HS-27A (cell line): ENCODE measurements at regions not wholly inside any gene's neighbourhood (a gene's known extent, or its start where the extent isn't known, plus 50 kb on each side); places are given as distances from the start of the nearest gene placed in this dataset.

Source experiments
- DNase-seq: peaks from one replicate; pipeline ENCODE4 v3.0.0-alpha.2; 2012; ENCODE audit warnings: low read depth, missing footprints

DNA sequence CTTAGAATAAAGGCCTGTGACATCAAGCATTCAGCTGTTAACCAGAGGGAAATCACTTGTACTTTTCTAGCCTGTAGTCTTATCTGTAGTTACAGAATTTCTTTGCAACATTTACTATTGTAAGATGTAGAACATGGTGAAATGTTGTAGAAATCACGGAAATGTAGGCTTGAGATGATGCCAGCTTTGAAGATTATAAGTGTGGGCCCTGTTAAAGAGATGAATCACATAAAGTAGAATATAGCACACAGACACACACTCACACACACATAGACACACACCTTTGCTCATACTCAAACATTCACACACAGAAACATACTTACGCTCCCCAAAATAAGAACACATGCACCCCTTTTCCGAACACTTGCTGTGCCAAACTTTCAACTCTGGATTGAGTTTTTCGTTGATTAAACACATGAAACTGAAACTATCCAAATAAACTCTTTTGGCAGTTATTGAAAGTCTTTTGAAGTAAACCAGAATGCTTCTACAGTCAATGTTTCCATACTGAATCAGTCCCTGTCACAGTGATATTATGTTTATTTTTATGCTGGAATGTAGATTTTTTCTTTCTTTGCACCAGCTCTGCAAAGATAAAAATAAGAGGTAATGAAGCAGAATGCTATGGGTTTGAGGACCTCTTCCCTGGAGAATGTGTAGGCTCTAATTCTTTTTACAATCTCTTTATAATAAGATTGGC is 230.3 kb upstream of the MEOX2 start:
- no peak for DNase-seq

DNA sequence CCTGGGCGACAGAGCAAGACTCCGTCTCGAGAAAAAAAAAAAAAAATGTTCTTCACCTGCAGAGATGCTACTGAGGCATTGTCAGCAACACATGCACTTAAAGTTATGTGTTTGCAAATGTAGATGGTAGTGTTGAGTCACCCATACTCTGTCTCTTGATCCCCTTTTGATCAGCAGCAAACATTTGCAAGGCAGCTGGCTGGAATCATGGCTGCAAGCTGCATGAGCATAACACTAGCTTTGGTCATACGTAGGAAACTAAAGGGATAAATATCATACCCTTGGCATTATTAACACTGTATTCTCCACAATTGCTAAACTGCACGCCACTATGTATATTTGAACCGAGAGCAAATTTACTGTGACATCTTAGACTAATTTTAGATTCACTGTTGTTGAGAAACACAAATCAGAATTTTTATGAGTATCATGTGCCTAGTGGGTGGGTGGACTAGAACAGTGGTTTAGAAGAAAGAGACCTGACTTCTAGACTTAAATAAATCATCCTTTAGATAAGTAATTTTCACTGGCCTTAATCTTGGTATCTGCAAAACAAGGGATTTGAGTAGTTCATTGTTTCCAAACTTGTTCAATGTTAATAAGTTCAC is 229.3 kb upstream of the MEOX2 start:
- DNase-seq, result no peak

- no peak for DNase-seq
Observed at GRCh38 chr7:15914611-15915010, 228.1 kb upstream of the MEOX2 start.

GRCh38 chr7:15906436-15906835 is 220.0 kb upstream of the MEOX2 start:
- DNase-seq, result no peak

DNA sequence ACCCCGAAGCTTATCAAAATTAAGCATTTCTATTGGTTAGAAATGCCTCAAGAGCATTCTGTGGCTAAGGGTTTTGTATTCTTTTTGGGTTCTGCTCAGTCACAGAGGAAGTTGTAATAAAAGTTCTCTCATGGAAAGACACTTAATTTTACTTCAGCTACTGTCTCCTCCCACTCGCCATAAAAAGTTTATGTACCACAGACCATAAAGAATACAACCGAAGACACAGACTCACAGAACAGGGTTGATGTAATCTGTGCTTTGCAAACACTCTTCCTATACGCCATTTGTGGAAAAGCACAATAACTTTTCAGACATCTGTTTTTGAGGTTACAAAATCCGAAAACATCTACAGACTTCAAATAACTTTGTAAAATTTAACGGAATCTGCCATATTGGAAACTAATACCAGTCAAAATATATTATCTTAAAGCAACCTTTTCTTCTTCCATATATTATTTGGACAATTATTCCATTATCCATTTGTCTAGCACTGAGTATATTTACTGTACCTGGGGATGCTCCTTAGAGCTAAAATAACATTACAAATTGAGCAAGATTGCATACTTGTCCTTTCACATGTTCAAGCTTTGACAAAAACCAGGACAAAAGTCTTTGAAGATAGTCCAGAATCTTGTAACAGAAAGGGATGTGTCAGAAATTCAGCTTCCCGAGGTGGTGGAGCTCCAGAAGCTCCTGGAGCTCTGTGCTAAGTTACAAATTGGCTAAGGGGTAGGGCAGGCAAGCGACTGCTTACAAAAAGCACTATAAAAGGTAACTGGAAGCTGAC is 219.0 kb upstream of the MEOX2 start:
- no peak for DNase-seq

- DNase-seq, result peak; percentile 41
Observed at GRCh38 chr7:15891151-15891881, 204.8 kb upstream of the MEOX2 start.

- peak; percentile 15 for DNase-seq
Observed at GRCh38 chr7:15889507-15889906, 203.0 kb upstream of the MEOX2 start.

- no peak for DNase-seq
Observed at GRCh38 chr7:15888090-15888489, 201.6 kb upstream of the MEOX2 start.

DNA sequence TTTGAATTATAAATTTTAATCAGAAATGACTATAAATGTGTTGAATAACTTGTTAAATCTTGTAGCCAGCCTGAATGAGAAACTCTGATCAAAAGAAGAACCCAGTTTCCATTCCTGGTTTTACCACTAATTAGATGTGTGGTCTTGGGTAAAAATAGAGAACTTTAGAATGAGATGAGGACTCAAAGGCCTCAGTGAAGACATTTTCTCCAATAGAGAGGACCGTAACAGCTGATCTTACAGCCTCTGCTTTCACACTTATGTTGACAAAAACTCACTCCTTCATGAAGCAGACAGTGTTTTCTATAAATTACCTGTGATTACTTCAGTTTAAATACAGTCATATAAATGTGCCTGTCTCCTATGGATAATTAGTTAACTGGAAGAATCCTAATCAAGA is 200.1 kb upstream of the MEOX2 start:
- no peak for DNase-seq

- no peak for DNase-seq
Observed at GRCh38 chr7:15885678-15886077, 199.2 kb upstream of the MEOX2 start.

- DNase-seq, result no peak
Observed at GRCh38 chr7:15874774-15875173, 188.3 kb upstream of the MEOX2 start.

DNA sequence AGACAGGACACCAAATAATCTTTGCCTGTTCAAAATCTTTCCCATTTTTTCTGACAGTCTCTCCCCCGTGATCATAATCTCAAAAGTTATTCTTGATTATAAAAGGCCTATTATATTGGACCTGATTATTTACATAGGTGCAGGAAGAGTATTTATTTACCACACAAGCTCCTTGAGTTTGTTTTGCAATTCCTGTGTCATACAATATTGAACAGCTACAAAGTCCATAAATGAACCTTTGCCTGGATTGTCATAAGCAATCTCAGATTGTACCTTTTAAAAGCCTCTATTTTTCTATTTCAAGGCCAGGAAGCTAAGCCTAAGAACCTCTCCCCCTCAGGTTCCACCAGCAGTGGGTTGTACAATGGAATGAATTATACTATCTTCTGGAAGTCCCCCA is 183.9 kb upstream of the MEOX2 start:
- no peak for DNase-seq

DNA sequence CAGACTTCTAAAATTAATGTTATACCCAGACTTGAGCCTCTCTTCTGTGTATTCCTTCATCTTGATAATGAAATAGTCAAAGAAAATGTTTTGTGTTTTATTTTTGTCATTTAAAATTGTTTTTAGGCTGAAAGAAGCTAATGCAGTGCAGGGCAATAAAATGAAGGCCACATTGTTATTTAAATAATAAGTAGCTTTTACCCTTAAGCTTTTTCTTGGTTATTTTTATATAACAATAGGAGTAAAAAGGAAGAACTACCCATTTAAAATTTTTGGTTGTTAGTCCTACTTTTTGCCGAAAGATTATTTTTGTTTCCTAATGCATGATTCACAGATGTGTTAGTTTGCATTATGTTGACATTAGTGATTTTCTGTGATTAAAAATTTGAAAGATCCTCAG is 181.0 kb upstream of the MEOX2 start:
- DNase-seq, result no peak

DNA sequence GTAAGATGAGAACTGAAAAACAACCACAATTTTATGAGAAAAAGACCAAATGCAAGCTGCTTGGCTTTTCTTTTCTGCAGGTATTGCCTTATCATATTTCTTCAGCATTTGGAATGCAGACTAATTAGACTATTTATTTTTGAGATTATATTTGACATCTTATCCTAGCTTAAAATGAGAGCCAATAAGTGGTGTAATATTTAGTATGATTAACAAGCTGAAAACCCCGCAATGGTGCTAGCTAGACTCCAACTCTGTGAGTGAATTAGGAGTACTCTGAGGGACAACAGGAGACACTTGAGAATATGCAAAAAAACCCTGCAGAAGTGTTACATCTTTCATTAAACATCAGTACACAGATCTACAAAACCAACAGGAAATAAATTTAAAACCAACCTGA is 180.3 kb upstream of the MEOX2 start:
- no peak for DNase-seq

- no peak for DNase-seq
Observed at GRCh38 chr7:15864626-15864991, 178.1 kb upstream of the MEOX2 start.

DNA sequence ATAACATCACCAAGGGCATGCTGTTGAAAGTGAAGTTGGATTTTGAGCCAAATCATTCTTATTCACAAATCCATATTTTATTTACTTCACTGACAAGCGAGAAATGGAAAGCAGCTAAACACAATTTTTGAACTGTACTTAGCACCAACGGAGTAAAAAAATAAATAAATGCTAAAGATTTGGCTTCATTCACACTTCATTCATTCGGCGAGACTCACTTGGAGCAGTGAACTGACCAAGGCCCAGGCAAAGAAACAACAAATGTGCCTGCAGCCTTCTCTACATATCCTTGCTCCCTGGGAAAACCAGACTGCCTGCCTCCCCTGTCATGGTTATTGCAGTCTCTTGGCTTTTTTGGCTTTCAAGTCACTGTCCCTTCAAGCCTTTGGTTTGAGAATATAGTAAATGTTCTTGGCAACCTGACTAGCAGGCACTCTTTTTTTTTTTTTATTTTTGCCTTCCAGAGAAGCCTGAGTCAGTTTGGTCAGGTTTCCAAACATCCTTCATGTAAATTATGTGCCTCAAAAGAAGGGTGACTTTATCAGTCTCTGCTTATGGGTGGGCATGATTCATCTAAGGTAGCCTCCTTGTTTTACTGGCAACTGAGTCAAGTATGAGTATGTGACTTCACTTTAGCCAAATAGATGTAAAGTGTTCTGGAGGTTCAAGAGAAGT is 177.6 kb upstream of the MEOX2 start:
- DNase-seq, result no peak

- no peak for DNase-seq
Observed at GRCh38 chr7:15862781-15863165, 176.3 kb upstream of the MEOX2 start.

- DNase-seq, result no peak
Observed at GRCh38 chr7:15862016-15862780, 175.7 kb upstream of the MEOX2 start.

DNA sequence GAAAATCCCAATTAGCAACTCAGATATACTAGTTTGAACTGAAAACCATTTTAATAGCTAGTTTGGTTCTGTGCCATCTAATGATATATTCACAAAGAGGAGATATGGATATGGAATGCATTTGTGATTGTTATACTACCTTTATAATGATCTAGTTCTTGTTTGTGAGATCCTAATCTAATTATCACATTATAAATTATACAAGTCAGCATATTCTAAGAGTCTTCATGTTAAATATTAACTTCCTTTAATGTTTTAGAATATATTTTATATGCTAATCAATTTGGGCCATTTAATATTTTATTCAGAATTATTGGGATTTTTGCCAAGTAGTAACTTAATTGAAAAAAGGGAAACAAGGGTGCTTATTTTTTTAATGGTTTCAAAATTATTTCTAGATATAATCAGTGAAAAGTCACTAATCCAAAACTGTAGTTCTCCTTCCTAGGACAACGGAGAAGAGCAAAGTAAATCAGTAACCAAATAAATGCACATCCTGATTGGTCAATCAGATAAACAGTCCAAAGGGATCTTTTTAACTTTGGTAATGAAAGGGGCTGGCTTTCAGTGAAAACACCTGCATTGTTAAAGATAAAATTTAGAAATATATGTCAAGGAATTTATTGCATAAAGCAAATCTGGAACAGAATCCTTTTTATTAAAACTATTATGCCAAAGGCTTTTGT is 173.9 kb upstream of the MEOX2 start:
- no peak for DNase-seq

- no peak for DNase-seq
Observed at GRCh38 chr7:15857026-15857425, 170.5 kb upstream of the MEOX2 start.

GRCh38 chr7:15856311-15856710 is 169.8 kb upstream of the MEOX2 start:
- no peak for DNase-seq
